ENCODE measurements at regions not wholly inside any gene's neighbourhood (a gene's known extent, or its start where the extent isn't known, plus 50 kb on each side); places are given as distances from the start of the nearest gene placed in this dataset.

DNA sequence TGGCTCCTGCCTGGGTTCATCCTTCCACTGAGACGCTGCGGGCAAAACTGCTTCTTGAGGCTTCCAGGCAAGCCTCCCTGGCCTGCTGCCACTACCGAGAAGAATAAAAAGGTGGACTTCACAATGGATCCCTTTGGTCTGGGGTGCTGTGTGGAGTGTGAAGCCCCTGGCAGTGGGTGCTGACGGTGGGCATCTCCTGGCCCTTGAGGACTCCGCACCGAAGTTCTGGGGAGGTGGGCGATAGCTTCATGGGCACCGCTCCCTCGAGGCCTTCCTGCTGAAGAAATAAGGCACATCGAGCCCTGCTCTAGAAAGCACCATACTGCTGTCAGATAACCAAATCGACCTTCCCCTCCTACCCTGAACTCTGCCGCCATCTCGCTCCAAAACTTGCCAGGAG, 106.6 kb upstream of the CTBP2 start:
- no peak for ATAC-seq
- TF ChIP-seq, protein P1, sequence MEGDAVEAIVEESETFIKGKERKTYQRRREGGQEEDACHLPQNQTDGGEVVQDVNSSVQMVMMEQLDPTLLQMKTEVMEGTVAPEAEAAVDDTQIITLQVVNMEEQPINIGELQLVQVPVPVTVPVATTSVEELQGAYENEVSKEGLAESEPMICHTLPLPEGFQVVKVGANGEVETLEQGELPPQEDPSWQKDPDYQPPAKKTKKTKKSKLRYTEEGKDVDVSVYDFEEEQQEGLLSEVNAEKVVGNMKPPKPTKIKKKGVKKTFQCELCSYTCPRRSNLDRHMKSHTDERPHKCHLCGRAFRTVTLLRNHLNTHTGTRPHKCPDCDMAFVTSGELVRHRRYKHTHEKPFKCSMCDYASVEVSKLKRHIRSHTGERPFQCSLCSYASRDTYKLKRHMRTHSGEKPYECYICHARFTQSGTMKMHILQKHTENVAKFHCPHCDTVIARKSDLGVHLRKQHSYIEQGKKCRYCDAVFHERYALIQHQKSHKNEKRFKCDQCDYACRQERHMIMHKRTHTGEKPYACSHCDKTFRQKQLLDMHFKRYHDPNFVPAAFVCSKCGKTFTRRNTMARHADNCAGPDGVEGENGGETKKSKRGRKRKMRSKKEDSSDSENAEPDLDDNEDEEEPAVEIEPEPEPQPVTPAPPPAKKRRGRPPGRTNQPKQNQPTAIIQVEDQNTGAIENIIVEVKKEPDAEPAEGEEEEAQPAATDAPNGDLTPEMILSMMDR (IDR thresholded peaks at IDR 0.05): no peak
- H3K27ac ChIP-seq: no peak overlapping the region
- H3K27me3 ChIP-seq: no peaks in the 10 kb centered on the region
- H3K36me3 ChIP-seq: no peaks in the 10 kb centered on the region
- H3K9me3 ChIP-seq: no peaks in the 10 kb centered on the region
- intact Hi-C loops (cut with DNase I): no loop called here
- 77 to 84% methylated on average over 13 of the region's 13 CpGs for WGBS, 2 donors
- DNase-seq: no peak
- H3K4me3 ChIP-seq: no peak overlapping the region
- no peak for FAIRE-seq
- H3K4me1 ChIP-seq: no peaks in the 10 kb centered on the region

GRCh38 chr10:125266541-125266940, 106.2 kb upstream of the CTBP2 start:
- Histone ChIP-seq H3K27me3 (no peaks in the 10 kb centered on the region), H3K36me3 (no peaks in the 10 kb centered on the region), H3K4me1 (no peaks in the 10 kb centered on the region), H3K9me3 (no peaks in the 10 kb centered on the region), H3K27ac (no peak overlapping the region), H3K4me3 (no peak overlapping the region)
- intact Hi-C loops (cut with DNase I): no loop called here
- no peak for FAIRE-seq
- DNase-seq: no peak
- TF ChIP-seq, protein P1 (IDR thresholded peaks at IDR 0.05): no peak
- no peak for ATAC-seq
- WGBS, 2 donors: 83 to 89% methylated on average over 14 of the region's 14 CpGs

DNA sequence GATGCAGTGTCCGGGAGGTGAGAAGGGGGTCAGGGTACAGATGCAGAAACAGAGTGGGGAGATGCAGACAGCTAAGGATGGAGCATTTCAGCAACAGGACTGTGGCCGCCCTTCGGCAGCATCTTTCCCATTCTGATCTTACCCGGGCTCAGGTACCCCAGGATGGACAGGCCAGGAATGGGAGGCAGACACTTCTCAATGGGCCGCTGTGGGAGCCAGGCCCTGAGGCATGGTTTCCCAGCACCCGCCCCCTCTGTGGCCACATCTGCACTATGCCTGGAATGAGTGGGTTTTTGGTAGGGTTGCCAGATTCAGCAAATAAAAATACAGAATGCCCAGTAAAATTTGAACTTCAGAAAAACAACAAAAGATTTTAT, 105.2 kb upstream of the CTBP2 start:
- H3K4me3 ChIP-seq: no peak overlapping the region
- H3K36me3 ChIP-seq: no peaks in the 10 kb centered on the region
- H3K27ac ChIP-seq: no peak overlapping the region
- TF ChIP-seq, protein P1 (IDR thresholded peaks at IDR 0.05): no peak
- 85 to 95% methylated on average over 6 of the region's 6 CpGs for WGBS, 2 donors
- intact Hi-C loops (cut with DNase I): no loop called here
- ATAC-seq (no peak), FAIRE-seq (no peak), DNase-seq (no peak)
- H3K27me3 ChIP-seq: no peaks in the 10 kb centered on the region
- H3K9me3 ChIP-seq: no peaks in the 10 kb centered on the region
- H3K4me1 ChIP-seq: no peaks in the 10 kb centered on the region

GRCh38 chr10:125264757-125265578, 104.6 kb upstream of the CTBP2 start:
- DNase-seq: no peak
- TF ChIP-seq, protein P1 (IDR thresholded peaks at IDR 0.05): no peak
- Histone ChIP-seq H3K4me1 (no peaks in the 10 kb centered on the region), H3K9me3 (no peaks in the 10 kb centered on the region), H3K4me3 (no peak overlapping the region), H3K27me3 (no peaks in the 10 kb centered on the region), H3K27ac (no peak overlapping the region), H3K36me3 (no peaks in the 10 kb centered on the region)
- FAIRE-seq: no peak
- intact Hi-C loops (cut with DNase I): no loop called here
- WGBS, 2 donors: 82 to 83% methylated on average over 13 of the region's 13 CpGs
- ATAC-seq: no peak

GRCh38 chr10:125264091-125264490, 103.7 kb upstream of the CTBP2 start:
- no peak overlapping the region for H3K4me3 ChIP-seq
- ATAC-seq: no peak
- no peak for FAIRE-seq
- H3K9me3 ChIP-seq: no peaks in the 10 kb centered on the region
- TF ChIP-seq, protein P1 (IDR thresholded peaks at IDR 0.05): no peak
- no peaks in the 10 kb centered on the region for H3K4me1 ChIP-seq
- intact Hi-C loops (cut with DNase I): no loop called here
- no peaks in the 10 kb centered on the region for H3K36me3 ChIP-seq
- WGBS, 2 donors: 89 to 100% methylated on average over 1 of the region's 1 CpG
- no peak overlapping the region for H3K27ac ChIP-seq
- no peak for DNase-seq
- no peaks in the 10 kb centered on the region for H3K27me3 ChIP-seq

Data from pancreas (tissue), 10 donors.